ENCODE measurements at regions not wholly inside any gene's neighbourhood (a gene's known extent, or its start where the extent isn't known, plus 50 kb on each side); places are given as distances from the start of the nearest gene placed in this dataset.
A peak's percentile ranks its signal among the peaks of the same experiment; 100 is the strongest.

DNA sequence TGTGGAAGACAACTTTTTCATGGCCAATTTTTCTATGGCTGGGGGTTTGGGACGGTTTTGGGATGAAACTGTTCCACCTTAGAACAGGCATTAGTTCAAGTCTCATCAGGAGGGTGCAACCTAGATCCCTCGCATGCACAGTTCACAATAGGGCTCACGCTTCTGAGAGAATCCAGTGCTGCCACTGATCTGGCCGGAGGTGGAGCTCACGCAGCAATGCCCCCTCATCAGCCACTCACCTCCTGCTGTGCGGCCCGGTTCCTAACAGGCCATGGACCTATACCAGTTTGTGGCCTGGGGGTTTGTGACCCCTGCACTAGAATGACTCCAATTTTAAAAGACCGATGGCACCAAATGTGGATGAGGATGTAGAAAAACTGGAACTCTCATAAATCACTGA lies 127.2 kb upstream of the IER5L start:
- peak in 1 of 2 donors; percentile 8 for DNase-seq

- DNase-seq = no peak
Measured at GRCh38 chr9:129301941-129302340, 123.9 kb upstream of the IER5L start.

GRCh38 chr9:129296195-129296594 lies 118.1 kb upstream of the IER5L start:
- DNase-seq = peak in 1 of 2 donors; percentile 7

GRCh38 chr9:129291041-129291501 lies 113.0 kb upstream of the IER5L start:
- peak in 1 of 2 donors; percentile 12 for DNase-seq

DNA sequence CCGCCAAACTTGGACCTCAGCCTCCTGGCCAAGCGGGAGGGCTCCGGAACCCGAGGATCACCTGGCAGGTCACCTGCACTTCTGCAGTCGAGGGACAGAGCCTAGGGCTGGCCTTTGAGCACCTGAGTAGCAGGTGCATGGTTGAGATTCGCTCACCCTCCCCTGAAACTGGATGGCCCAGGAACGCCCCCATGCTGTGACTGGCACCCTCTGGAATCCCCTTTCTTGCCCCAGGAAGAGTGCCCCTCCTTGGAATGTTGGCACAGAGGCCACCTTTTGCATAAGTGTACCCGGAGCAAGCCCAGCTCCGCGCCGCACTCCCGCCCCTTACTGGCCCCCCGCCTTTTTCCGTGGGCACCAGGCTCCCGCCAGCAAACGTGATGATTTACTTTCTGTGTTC lies 112.5 kb upstream of the IER5L start:
- peak in 1 of 2 donors; percentile 7 for DNase-seq

DNA sequence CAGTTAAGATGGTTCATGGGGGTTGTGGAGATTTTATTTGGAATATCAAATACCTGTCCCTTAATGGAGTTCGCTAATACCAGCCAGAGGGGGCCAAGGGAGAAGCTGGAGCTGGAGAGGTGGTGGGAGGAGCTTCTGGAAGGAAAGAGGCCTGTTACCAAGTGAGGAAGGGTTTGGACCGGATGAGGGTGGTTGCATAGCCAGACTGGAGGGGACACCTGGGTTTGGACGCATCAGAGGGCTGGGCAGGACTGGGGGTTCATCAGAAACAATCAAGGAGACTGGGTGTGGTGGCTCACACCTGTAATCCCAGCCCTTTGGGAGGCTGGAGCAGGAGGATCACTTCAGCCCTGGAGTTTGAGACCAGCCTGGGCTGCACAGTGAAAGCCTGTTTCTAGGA lies 111.8 kb upstream of the IER5L start:
- DNase-seq = peak in 1 of 2 donors; percentile 10

DNA sequence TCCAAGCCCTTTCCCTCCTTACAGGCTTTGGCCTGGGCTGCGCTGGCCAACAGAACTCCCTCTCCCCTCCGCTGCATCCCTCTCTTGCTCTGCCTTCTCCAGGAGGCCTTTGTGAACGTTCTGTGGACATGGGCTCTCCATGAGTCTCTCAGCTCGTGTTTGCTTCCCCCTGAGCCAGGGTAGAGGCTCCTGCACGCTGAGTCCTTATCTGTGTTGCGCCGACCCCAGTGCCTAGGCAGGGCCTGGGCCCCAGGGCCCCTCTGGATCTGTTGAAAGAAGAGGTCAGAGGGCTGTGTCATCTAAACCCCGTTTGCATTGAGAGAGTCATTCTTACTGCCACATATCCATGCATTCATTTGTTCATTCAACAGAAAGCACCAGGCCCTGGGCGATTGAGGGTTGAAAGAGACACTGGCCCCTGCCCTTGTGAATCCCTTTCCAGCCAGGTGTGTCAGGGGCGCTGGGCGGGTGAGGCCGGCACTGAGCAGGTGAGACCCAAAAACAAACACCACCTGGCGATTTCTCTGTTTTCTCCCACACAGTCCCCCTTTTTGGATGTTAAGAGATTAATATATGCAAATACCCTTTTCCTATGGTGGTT lies 111.2 kb upstream of the IER5L start:
- DNase-seq = peak in 1 of 2 donors; percentile 9

DNA sequence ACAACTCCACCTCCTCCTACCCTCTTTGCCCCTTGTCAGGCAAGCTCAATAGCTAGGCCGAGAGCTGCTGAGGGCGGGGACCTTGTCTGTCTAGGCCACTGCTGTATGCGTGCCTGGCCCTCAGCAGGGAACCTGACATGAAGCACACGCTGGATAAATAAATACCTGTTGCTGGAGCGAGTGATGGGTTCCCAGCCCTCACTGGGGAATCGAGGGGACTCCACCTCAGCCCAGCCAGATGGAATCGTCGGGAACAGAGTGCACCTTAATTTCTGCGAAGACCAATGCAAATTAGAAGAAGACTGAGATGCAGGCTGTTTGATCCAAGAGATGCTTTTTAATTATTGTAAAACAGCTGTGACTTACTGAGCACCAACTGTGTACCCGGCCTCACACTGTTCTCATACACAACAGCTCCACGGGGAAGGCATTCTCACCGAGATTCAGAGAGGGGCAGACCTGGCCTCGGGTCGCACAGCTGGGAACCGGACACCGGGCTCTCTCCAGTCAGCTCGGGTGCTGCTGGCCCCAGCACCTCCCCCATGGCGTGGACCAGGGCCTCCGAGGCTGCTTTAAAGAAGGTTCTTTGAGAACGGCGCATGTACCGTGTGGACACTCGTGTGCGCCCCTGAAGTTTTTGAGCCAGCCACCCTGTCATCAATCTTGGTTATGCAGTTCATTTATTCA lies 109.7 kb upstream of the IER5L start:
- DNase-seq = peak in 1 of 2 donors; percentile 13

- peak in 1 of 2 donors; percentile 14 for DNase-seq
Measured at GRCh38 chr9:129285979-129286772, 108.1 kb upstream of the IER5L start.

GRCh38 chr9:129285382-129285781 lies 107.3 kb upstream of the IER5L start:
- DNase-seq = peak in 1 of 2 donors; percentile 5

GRCh38 chr9:129284607-129285291 lies 106.7 kb upstream of the IER5L start:
- DNase-seq = peak in 1 of 2 donors; percentile 15

DNA sequence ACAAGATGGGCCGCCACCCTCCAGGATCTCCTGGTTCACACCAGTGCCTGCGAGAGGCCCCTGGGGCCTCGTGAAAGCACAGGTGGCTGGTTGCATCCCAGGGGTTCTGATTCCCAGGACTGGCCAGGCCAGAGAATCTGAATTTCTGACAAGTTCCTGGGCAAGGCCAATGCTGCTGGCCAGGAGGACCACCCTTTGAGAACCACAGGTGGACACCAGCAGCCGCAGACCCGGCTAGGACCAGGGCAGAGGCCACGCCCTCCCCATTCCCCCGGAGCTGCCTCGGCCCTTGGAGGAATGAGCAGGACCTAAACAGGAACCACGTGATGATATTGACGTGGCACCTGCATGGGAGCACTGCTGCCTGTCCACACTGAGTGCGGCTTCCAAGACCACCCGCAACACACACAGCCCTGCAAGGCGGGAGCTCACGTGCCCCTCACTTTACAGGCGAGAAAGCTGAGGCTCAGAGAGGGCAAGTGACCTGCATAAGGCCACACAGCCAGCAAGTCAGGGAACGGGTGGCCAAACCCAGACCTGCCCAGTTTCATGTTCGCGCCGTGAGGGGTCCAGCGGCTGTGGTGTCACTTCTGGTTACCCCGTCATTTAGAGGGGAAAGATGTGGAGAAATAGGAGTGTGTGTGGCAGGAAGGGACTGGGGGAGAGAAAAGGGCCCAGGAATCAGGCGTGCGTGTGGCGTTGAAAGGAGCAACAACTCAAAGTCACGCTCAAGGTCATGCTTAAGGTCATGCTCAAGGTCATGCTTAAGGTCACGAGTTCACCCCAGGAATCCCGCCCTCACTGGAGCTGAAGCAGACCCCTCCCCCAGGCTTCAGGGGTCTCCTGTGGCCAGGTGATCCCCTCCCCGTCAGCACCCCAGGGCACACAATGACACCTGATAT lies 105.9 kb upstream of the IER5L start:
- peak in 1 of 2 donors; percentile 11 for DNase-seq

GRCh38 chr9:129283291-129283691 lies 105.2 kb upstream of the IER5L start:
- peak in 1 of 2 donors; percentile 4 for DNase-seq

DNA sequence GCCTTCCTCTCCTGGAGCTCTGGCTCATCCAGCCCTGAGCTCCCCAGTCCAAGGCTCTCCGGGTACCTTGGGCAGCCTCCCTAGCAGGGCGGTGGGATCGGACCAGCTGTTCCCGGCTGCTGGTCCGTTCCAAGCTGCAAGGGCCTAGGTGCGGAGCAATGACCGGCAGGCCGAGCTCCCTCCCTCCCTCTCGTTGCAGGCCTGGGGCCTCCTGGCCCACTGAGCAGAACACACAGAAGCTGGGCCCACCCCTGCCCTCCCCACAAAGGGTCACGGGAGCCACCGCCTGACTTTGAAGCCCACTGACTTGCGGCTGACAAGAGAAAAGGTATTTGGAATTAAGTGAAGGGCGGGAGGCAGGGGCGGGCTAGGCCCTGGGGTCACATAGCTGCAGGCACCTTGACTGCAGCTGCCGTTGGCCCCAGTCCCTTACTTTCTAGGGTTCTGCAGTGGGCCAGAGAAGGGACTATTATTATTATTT lies 104.7 kb upstream of the IER5L start:
- DNase-seq = peak in 1 of 2 donors; percentile 4

DNA sequence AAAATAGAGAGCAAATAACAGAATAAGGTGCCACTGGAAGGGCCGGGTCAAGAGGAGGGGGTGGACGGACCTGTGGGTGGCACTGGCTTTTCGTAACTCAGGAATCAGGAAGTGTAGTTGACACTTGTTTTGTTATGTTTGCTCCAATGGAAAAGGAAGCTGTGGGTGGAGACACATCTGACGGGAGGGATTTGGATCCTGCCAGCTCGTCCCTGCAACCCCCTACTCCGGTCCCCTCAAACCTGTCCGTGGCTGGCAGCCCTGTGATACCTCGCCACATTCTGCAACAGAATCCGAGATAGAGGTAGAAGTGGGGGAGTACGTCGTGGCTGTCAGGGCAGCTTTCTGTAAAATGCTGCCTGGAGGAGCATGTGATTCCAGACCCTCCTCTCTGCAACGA lies 104.2 kb upstream of the IER5L start:
- peak in 1 of 2 donors; percentile 14 for DNase-seq

DNA sequence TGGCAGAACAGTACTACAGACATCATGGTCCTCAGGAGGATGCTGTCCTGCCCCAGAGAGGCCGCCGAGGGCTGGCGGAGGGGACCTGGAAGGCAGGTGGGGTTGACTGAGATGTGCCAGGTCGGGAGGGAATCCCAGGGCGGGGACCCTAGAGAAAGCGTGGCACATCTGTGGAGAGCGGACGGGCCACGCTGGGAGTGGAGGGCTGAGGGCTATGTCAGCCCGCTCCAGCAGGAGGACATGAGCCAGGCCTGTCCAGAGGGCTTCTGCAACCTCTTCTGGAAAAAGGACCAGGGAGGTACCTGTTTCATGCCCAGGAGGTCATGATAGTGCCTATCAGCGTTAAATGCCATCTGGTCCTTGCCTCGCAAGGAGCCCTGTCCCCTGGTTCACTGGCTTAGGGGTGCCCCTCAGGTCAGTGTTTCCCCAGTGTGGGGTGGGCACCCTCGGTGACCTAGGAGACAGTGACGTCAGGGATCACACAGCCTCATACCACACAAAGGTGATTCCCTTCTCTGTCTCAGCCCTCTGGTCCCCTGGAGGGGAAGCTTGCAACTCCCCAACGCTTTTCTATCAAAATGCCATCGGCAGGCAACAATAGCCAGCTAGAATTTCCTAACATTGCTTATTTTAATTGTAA lies 103.6 kb upstream of the IER5L start:
- DNase-seq = peak in 1 of 2 donors; percentile 13

DNA sequence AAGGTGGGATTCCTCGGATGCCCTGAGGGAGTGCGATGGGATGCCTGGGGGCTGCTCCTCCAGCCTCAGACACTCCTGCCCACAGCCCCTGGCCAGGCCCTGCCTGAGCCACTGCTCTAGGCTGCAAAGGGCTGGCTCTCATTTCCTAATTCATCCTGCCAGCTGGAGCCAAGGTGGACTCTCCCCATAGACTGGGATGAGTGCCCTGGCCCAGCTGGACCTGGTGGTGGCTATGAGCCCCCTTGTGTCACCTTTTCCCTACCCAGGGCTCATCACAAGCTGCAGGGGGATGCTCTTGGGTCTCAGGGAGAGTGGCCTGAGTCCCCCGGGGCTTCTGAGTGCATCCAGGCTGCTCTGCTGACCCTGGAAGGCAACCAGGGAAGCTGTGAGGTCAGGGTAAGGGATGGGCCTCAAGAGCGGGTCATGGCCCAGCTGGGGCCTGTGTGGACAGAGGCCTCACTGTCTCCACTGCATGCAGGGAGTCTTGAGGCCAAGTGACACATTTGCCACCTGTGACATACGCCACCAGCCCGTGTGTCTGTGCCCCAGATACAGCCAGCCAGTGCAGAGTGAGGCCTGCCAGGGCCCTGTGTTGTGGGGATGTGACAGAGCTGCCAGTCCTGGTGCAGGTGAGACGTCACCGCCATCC lies 102.7 kb upstream of the IER5L start:
- DNase-seq = peak in 1 of 2 donors; percentile 14

DNA sequence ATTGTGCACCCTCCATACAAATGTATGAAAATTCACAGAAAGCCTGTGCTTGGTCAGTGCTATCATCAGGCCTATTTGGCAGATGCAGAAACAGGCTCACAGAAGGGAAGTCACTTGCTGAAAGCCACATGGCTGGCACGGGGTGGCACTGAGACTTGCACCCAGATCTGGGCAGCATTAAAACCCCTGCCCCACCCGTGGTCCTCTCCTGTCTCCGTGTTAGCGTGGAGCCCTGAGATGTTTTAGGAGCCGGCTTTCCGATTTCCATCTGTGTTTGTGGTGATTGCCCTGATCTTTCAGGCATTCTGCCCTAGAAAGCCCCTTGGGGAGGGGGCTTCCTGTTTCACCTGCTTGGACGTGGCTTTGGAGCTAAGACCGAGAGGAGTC lies 102.2 kb upstream of the IER5L start:
- no peak for DNase-seq

- DNase-seq = peak in 1 of 2 donors; percentile 13
Measured at GRCh38 chr9:129278391-129279237, 100.6 kb upstream of the IER5L start.

Data from stimulated activated CD4-positive, alpha-beta T cell treated with anti-CD3 and anti-CD28 coated beads, Interleukin-2, amount 100 ng/mL, for 24 hours (primary cell).